ENCODE measurements at regions not wholly inside any gene's neighbourhood (a gene's known extent, or its start where the extent isn't known, plus 50 kb on each side); places are given as distances from the start of the nearest gene placed in this dataset.

DNA sequence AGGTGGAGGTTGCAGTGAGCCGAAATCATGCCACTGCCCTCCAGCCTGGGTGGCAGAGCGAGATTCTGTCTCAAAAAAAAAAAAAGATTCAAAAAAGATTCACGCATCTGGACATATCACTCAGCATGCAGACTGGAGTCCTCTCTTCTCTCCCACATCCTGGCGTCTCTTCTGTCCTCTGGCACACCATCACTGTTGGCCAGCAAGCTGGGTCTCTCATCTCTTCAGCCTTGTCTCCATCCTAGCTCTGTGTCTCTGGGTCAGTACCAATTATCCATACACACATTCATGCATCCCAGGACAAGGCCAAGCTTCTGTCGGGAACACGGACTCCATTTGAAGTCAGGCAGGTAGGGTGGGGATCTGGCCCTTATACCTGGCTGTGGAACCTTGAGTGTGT lies 105.5 kb upstream of the MAP1LC3B2 start:
- CTCF ChIA-PET (ENCODE audit: low intra/inter-chr PET ratio, low total read pairs): no interaction called here
- no peaks in the 10 kb centered on the region for H3K36me3 ChIP-seq (replicated peaks in 1 of 2; ENCODE audit: control insufficient read depth in 1 of 2, insufficient read depth in 2 of 2, low read length in 2 of 2)
- TF ChIP-seq CBX1 (IDR thresholded peaks at IDR 0.05; ENCODE audit: low read depth): no peak
- TF ChIP-seq, protein P1, sequence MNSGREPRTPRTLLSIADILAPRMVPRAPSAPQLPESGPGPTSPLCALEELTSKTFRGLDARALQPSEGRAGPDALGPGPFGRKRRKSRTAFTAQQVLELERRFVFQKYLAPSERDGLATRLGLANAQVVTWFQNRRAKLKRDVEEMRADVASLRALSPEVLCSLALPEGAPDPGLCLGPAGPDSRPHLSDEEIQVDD (CRISPR knock-in tag; IDR thresholded peaks at IDR 0.05; ENCODE audit: borderline replicate concordance): no peak
- TF ChIP-seq NFYC (CRISPR knock-in tag; IDR thresholded peaks at IDR 0.05): no peak
- TF ChIP-seq, protein P2, sequence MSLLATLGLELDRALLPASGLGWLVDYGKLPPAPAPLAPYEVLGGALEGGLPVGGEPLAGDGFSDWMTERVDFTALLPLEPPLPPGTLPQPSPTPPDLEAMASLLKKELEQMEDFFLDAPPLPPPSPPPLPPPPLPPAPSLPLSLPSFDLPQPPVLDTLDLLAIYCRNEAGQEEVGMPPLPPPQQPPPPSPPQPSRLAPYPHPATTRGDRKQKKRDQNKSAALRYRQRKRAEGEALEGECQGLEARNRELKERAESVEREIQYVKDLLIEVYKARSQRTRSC (CRISPR knock-in tag; IDR thresholded peaks at IDR 0.05; ENCODE audit: low read depth): no peak
- TF ChIP-seq ZNF614 (CRISPR knock-in tag; IDR thresholded peaks at IDR 0.05; ENCODE audit: borderline replicate concordance): no peak
- no peak for TF ChIP-seq SP1 (IDR thresholded peaks at IDR 0.05)
- TF ChIP-seq SP1 (CRISPR knock-in tag; IDR thresholded peaks at IDR 0.05): no peak
- TF ChIP-seq PHB2 (IDR thresholded peaks at IDR 0.05; ENCODE audit: partially characterized antibody): no peak
- TF ChIP-seq NR2C2 (CRISPR knock-in tag; IDR thresholded peaks at IDR 0.05; ENCODE audit: borderline replicate concordance): no peak
- no peak for TF ChIP-seq NFE2L1 (CRISPR knock-in tag; IDR thresholded peaks at IDR 0.05; ENCODE audit: borderline replicate concordance)
- no peak for TF ChIP-seq JUND (CRISPR knock-in tag; IDR thresholded peaks at IDR 0.05)
- no peak for TF ChIP-seq SCMH1 (CRISPR knock-in tag; IDR thresholded peaks at IDR 0.05; ENCODE audit: borderline replicate concordance)
- no peak for TF ChIP-seq ZNF501 (CRISPR knock-in tag; IDR thresholded peaks at IDR 0.05)
- no peak for TF ChIP-seq HDAC6 (IDR thresholded peaks at IDR 0.05; ENCODE audit: low read depth, low read length)
- TF ChIP-seq LRRFIP1 (CRISPR knock-in tag; conservative IDR thresholded peaks at IDR 0.05): no peak
- TF ChIP-seq, protein P3, sequence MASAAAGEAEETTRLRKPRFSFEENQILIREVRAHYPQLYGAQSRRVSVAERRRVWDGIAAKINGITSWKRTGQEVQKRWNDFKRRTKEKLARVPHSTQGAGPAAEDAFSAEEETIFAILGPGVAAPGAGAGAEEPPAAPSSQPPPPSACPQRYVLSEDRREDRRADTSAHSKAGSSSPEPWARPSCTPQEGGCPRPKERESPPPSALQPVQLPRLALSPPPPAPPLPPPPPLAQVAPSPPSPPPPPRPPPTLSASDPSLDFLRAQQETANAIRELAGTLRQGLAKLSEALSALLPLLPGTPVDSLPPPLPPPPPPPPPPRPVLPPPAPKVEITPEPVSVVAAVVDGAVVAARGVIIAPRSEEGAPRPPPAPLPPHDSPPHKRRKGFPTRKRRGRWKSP (CRISPR knock-in tag; IDR thresholded peaks at IDR 0.05): no peak
- TF ChIP-seq, protein P4, sequence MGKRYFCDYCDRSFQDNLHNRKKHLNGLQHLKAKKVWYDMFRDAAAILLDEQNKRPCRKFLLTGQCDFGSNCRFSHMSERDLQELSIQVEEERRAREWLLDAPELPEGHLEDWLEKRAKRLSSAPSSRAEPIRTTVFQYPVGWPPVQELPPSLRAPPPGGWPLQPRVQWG (CRISPR knock-in tag; IDR thresholded peaks at IDR 0.05; ENCODE audit: borderline replicate concordance, low read depth): no peak
- TF ChIP-seq SETDB1 (CRISPR knock-in tag; IDR thresholded peaks at IDR 0.05; ENCODE audit: borderline replicate concordance): no peak
- TF ChIP-seq CBFB (CRISPR knock-in tag; IDR thresholded peaks at IDR 0.05): no peak
- TF ChIP-seq THYN1 (CRISPR knock-in tag; IDR thresholded peaks at IDR 0.05; ENCODE audit: borderline replicate concordance, low read depth): no peak
- no peak for TF ChIP-seq ZNF724P (CRISPR knock-in tag; IDR thresholded peaks at IDR 0.05; ENCODE audit: borderline replicate concordance)
- no peaks in the 10 kb centered on the region for H3K79me2 ChIP-seq (ENCODE audit: insufficient read depth, low read length)
- no peak overlapping the region for H3K4me2 ChIP-seq (ENCODE audit: low read depth, low read length)
- H3K4me1 ChIP-seq (ENCODE audit: insufficient read depth, low read length): peaks cover 5% of the 10 kb centered on the region; the same call in 1 of the 2 replicates
- FAIRE-seq (no peak), ATAC-seq (no peak), DNase-seq (ENCODE audit: low spot score) (no peak)
- H4K20me1 ChIP-seq (ENCODE audit: insufficient read depth, low read length): no peaks in the 10 kb centered on the region
- no peak overlapping the region for H3K9ac ChIP-seq (ENCODE audit: insufficient read depth, low read depth, low read length)
- H3K4me3 ChIP-seq (replicated peaks in 1 of 3; ENCODE audit: insufficient read depth in 1 of 3, low read depth in 2 of 3, low read length in 3 of 3): no peak overlapping the region
- no TSS peak for BruUV-seq (replicated peaks)
- H3K27ac ChIP-seq (ENCODE audit: extremely low read length, insufficient read depth, low read length): no peak overlapping the region
- WGBS (ENCODE audit: low lambda C conversion rate): 41% methylated on average over 6 of the region's 6 CpGs
- H2AFZ ChIP-seq (ENCODE audit: low read length): no peak overlapping the region
- intact Hi-C loops (cut with micrococcal nuclease; ENCODE audit: unreplicated experiment): no loop called here
- POLR2A ChIA-PET: no interaction called here
- in situ Hi-C loops (cut with HindIII; ENCODE audit: extremely low pct_ligation_motif_present, low pct_unique_long_range_greater_than_20kb): no loop called here
- peaks cover 0 to 16% of the 10 kb centered on the region in 2 experiments; a peak in 1 of 5 replicates for H3K27me3 ChIP-seq (ENCODE audit: control insufficient read depth in 1 of 2, insufficient read depth in 2 of 2, low read length in 2 of 2)
- H3K9me3 ChIP-seq (ENCODE audit: low read length): no peaks in the 10 kb centered on the region
